AG10803 (cell line): ENCODE measurements at regions not wholly inside any gene's neighbourhood (a gene's known extent, or its start where the extent isn't known, plus 50 kb on each side); places are given as distances from the start of the nearest gene placed in this dataset.
A peak's percentile ranks its signal among the peaks of the same experiment; 100 is the strongest.

Source experiments
- DNase-seq: peaks from one replicate; pipeline ENCODE4 v3.0.0; 2010; ENCODE audit warnings: low read depth
- H3K4me3 ChIP-seq: 2 replicates; pipeline ENCODE4 v1.5.1; 2011; ENCODE audit warnings: mild to moderate bottlenecking, low read length, control low read depth
- CTCF ChIP-seq: conservative IDR thresholded peaks from 2 replicates; pipeline ENCODE4 v1.5.1; 2011; ENCODE audit warnings: mild to moderate bottlenecking, low read length, control low read depth, inconsistent platforms

GRCh38 chr14:100438271-100438670 is 115.1 kb downstream of the SLC25A47 start:
- H3K4me3 ChIP-seq: no peak overlapping the region
- no peak for TF ChIP-seq CTCF
- no peak for DNase-seq

DNA sequence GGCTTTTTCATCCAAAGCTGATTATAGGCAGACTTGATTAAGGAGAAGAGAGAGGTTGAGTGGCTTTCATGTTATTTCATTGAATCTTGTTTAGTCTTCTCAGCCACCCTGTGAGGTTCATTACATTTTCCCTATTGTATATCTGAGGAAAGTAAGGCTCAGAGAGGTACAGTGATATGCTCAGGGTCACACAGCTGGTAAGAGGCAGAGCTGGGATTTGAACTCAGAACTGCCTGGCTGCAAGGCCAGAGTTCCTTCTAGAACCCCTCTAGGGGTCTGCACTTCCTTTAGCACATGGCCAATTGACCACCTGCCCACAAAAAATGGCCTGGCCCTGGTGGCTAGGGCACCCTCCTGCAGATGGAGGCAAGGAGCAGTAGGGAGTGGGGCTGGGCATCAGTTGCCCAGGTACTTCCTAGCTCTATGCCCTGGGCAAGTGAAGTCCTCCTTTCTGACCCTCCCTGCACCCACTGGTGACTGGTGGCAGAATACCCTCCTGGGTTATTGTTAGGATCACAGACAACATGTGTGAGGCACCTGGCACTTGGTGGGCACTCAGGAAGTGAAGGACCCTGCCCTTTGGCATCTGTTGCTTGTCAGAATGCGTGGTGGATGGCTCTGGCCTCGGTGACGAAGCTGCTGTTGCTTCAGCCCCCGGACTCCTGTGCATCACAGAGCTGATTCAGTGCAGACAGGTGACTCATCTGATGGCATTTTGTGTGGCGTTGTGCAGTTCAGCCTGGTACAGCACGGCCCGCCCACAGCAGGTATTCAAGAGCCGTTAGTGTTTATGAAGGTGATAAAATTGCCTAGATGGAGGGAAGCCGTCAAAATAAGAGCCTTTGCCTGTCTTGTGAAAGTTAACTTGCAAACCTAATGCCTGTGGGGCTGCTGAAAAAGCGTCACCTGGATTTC is 115.8 kb downstream of the SLC25A47 start:
- no peak for TF ChIP-seq CTCF
- peak; percentile 64 for DNase-seq
- H3K4me3 ChIP-seq: no peak overlapping the region

- DNase-seq: peak; percentile 31
- no peak for TF ChIP-seq CTCF
- H3K4me3 ChIP-seq: no peak overlapping the region
Observed at GRCh38 chr14:100439781-100440180, 116.6 kb downstream of the SLC25A47 start.

DNA sequence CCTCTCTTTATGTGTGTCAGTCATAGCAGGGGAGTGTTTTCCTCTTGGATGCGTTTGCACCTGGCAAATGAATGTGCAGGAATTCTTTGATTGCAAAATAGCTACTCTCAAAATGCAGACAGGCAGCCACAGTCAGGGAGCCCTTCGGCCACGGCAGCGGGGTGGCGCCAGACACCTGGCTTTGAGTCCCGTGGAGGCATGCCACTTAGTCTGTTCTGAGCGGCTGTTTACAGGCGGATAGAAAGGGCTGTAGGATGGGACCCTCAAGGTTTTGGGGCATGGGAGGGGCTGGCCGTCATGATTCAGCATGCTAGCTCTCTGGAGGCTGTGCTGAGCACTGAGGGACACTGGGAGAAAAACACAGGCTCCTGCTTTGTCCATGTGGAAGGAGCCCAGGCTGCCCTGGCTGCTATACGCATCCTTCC is 117.1 kb downstream of the SLC25A47 start:
- DNase-seq: peak; percentile 63
- peak; percentile 69 for TF ChIP-seq CTCF
- no peak overlapping the region for H3K4me3 ChIP-seq

DNA sequence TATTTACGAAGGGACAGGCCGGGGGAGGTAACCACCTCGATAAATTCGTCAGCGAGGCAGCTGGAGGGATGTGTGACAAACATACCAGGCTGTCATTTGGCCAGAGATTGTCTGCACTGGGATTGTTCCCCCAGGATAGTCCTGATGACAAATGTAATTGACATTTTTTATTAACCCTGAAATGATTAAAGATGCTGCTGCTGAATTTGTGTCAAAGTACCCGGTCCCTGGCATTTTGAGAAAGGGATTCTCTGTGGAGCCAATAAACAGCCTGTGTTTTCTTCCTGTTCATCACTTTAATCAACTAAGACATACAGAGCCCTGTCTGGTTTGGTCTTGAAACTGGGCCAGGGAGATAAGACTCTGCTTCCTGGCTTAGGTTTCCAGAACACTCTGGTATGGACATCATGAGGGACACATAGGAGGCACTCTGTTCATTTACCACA is 117.6 kb downstream of the SLC25A47 start:
- TF ChIP-seq CTCF: no peak
- no peak overlapping the region for H3K4me3 ChIP-seq
- no peak for DNase-seq

DNA sequence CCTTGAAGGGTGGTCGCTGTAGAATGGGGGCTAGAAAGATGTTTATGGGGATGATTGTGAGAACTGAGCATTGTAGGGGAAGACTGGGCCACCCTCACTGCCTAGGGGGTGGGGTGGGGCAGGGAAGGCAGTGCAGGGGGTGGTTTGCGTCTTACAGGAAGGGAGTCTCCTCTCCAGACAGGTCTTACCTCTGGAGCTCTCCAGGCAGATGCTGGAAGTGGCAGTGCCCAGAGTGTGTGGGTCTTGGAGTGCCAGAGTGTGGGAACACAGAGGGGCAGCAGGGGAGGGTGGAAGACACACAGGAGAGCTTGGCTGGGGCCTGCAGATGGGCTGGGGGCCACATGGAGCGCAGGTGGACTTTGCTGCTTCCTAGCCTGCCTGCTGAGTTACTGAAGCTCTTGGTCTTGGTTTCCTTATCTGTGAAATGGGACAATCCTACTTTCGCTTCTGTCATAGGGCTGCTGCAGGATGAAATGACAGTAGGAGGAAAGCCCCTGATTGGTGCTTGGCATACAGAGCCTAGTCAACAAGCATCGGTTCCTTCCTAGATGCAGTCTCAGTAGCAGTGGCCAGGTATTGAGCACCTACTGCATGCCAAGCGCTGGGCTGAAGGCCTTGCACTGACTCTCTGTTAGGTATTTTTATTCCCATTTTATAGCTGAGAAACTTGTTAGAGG is 118.3 kb downstream of the SLC25A47 start:
- TF ChIP-seq CTCF: no peak
- H3K4me3 ChIP-seq: no peak overlapping the region
- no peak for DNase-seq
